ENCODE measurements at regions not wholly inside any gene's neighbourhood (a gene's known extent, or its start where the extent isn't known, plus 50 kb on each side); places are given as distances from the start of the nearest gene placed in this dataset.

GRCh38 chr10:8298896-8299570 is 244.5 kb downstream of the GATA3 start:
- Histone ChIP-seq H3K4me3 (ENCODE audit: low read depth, low read length) (peak overlapping the region; percentile 43), H3K9me3 (no peaks in the 10 kb centered on the region), H3K36me3 (no peaks in the 10 kb centered on the region), H3K27me3 (no peaks in the 10 kb centered on the region), H3K4me1 (peaks cover 39% of the 10 kb centered on the region)
- DNase-seq, result peak; percentile 60
- no peak for TF ChIP-seq CTCF (IDR thresholded peaks at IDR 0.05; ENCODE audit: low read depth, low read length)

- Histone ChIP-seq H3K4me1 (peaks cover 39% of the 10 kb centered on the region), H3K27me3 (no peaks in the 10 kb centered on the region), H3K9me3 (no peaks in the 10 kb centered on the region), H3K4me3 (ENCODE audit: low read depth, low read length) (peak overlapping the region; percentile 36), H3K36me3 (no peaks in the 10 kb centered on the region)
- DNase-seq, result peak; percentile 51
- TF ChIP-seq CTCF (IDR thresholded peaks at IDR 0.05; ENCODE audit: low read depth, low read length), result no peak
Measured at GRCh38 chr10:8300925-8301324, 246.4 kb downstream of the GATA3 start.

- Histone ChIP-seq H3K4me3 (ENCODE audit: low read depth, low read length) (peak overlapping the region; percentile 1; the same call in 1 of the 2 replicates), H3K4me1 (peaks cover 39% of the 10 kb centered on the region), H3K27me3 (no peaks in the 10 kb centered on the region), H3K36me3 (no peaks in the 10 kb centered on the region), H3K9me3 (no peaks in the 10 kb centered on the region)
- no peak for DNase-seq
- no peak for TF ChIP-seq CTCF (IDR thresholded peaks at IDR 0.05; ENCODE audit: low read depth, low read length)
Measured at GRCh38 chr10:8301333-8301732, 246.8 kb downstream of the GATA3 start.

- Histone ChIP-seq H3K27me3 (no peaks in the 10 kb centered on the region), H3K4me1 (peaks cover 39% of the 10 kb centered on the region), H3K36me3 (no peaks in the 10 kb centered on the region), H3K4me3 (ENCODE audit: low read depth, low read length) (peak overlapping the region; percentile 1; the same call in 1 of the 2 replicates), H3K9me3 (no peaks in the 10 kb centered on the region)
- no peak for TF ChIP-seq CTCF (IDR thresholded peaks at IDR 0.05; ENCODE audit: low read depth, low read length)
- DNase-seq, result peak; percentile 36
Measured at GRCh38 chr10:8301831-8302230, 247.3 kb downstream of the GATA3 start.

GRCh38 chr10:8302565-8302964 is 248.1 kb downstream of the GATA3 start:
- Histone ChIP-seq H3K4me3 (ENCODE audit: low read depth, low read length) (no peak overlapping the region), H3K9me3 (no peaks in the 10 kb centered on the region), H3K4me1 (peaks cover 39% of the 10 kb centered on the region), H3K27me3 (no peaks in the 10 kb centered on the region), H3K36me3 (no peaks in the 10 kb centered on the region)
- no peak for TF ChIP-seq CTCF (IDR thresholded peaks at IDR 0.05; ENCODE audit: low read depth, low read length)
- no peak for DNase-seq

GRCh38 chr10:8304861-8305260 is 250.4 kb downstream of the GATA3 start:
- H3K36me3 ChIP-seq, result no peaks in the 10 kb centered on the region
- TF ChIP-seq CTCF (IDR thresholded peaks at IDR 0.05; ENCODE audit: low read depth, low read length), result no peak

More at GRCh38 chr10:8304861-8305260, 250.4 kb downstream of the GATA3 start:
- H3K4me3 ChIP-seq (ENCODE audit: low read depth, low read length), result no peak overlapping the region
- no peak for DNase-seq
- H3K4me1 ChIP-seq, result peaks cover 26% of the 10 kb centered on the region
- H3K9me3 ChIP-seq, result no peaks in the 10 kb centered on the region; the same call in 1 of the 2 replicates
- H3K27me3 ChIP-seq, result no peaks in the 10 kb centered on the region
